Astrocyte (in vitro differentiated cells and primary cell): ENCODE measurements at regions not wholly inside any gene's neighbourhood (a gene's known extent, or its start where the extent isn't known, plus 50 kb on each side); places are given as distances from the start of the nearest gene placed in this dataset.

Experiments used
- DNase-seq: peaks from one replicate; pipeline ENCODE4 v3.0.0-alpha.2; 2010; ENCODE audit warnings: low read depth
- FAIRE-seq: peaks from 2 replicates; lab custom pipeline; 2011; peaks lifted over from hg19 to GRCh38; lab: Jason Lieb, UNC
- H2AFZ ChIP-seq: 2 replicates; pipeline ENCODE4 v1.6.0; 2012; ENCODE audit warnings: low read depth, low read length, inconsistent platforms
- H3K27ac ChIP-seq: 2 replicates; pipeline ENCODE4 v1.5.1; 2011; ENCODE audit warnings: low read depth, low read length, inconsistent platforms
- H3K27me3 ChIP-seq: 2 replicates; pipeline ENCODE4 v1.6.0; 2011; ENCODE audit warnings: low read length, inconsistent platforms; ENCODE audit not compliant: insufficient read depth
- H3K36me3 ChIP-seq: 2 replicates; pipeline ENCODE4 v1.5.1; 2011; ENCODE audit warnings: low read length, inconsistent platforms; ENCODE audit not compliant: insufficient read depth
- H3K4me1 ChIP-seq: 2 replicates; pipeline ENCODE4 v1.5.1; 2011; ENCODE audit warnings: low read length, inconsistent platforms; ENCODE audit not compliant: insufficient read depth
- H3K4me2 ChIP-seq: 2 replicates; pipeline ENCODE4 v1.6.0; 2012; ENCODE audit warnings: low read length, inconsistent platforms
- H3K4me3 ChIP-seq: 2 replicates; pipeline ENCODE4 v1.5.1; 2011; ENCODE audit warnings: low read depth, mild to moderate bottlenecking, low read length, inconsistent platforms; ENCODE audit not compliant: insufficient read depth
- H3K79me2 ChIP-seq: 2 replicates; pipeline ENCODE4 v1.6.0; 2012; ENCODE audit warnings: mild to moderate bottlenecking, low read length, inconsistent platforms; ENCODE audit not compliant: insufficient read depth
- H3K9ac ChIP-seq: 2 replicates; pipeline ENCODE4 v1.6.0; 2012; ENCODE audit warnings: mild to moderate bottlenecking, low read length, inconsistent platforms
- H3K9me3 ChIP-seq: 2 replicates; pipeline ENCODE4 v1.5.1; 2012; ENCODE audit warnings: low read depth, mild to moderate bottlenecking, low read length, inconsistent platforms; ENCODE audit not compliant: insufficient read depth
- H4K20me1 ChIP-seq: 2 replicates; pipeline ENCODE4 v1.6.0; 2012; ENCODE audit warnings: low read length, inconsistent platforms; ENCODE audit not compliant: insufficient read depth
- H3K27ac Mint-ChIP-seq: one replicate; pipeline ENCODE4 v1.8.0; 2021; ENCODE audit warnings: mild to moderate bottlenecking, mixed read lengths; ENCODE audit not compliant: unreplicated experiment
- H3K27me3 Mint-ChIP-seq: one replicate; pipeline ENCODE4 v1.8.0; 2021; ENCODE audit warnings: low read depth, mixed read lengths; ENCODE audit not compliant: unreplicated experiment
- H3K36me3 Mint-ChIP-seq: one replicate; pipeline ENCODE4 v1.8.0; 2021; ENCODE audit warnings: low read depth, mixed read lengths; ENCODE audit not compliant: unreplicated experiment
- H3K4me1 Mint-ChIP-seq: one replicate; pipeline ENCODE4 v1.8.0; 2021; ENCODE audit warnings: low read depth, mixed read lengths; ENCODE audit not compliant: unreplicated experiment
- H3K4me3 Mint-ChIP-seq: one replicate; pipeline ENCODE4 v1.8.0; 2021; ENCODE audit warnings: mild to moderate bottlenecking, moderate library complexity, mixed read lengths; ENCODE audit not compliant: unreplicated experiment
- H3K9me3 Mint-ChIP-seq: one replicate; pipeline ENCODE4 v1.8.0; 2021; ENCODE audit warnings: mild to moderate bottlenecking, mixed read lengths; ENCODE audit not compliant: unreplicated experiment
- EZH2 ChIP-seq: IDR thresholded peaks from 2 replicates; pipeline ENCODE4 v1.6.1; 2012; ENCODE audit warnings: mild to moderate bottlenecking, low read length, inconsistent platforms; ENCODE audit not compliant: insufficient read depth
- TF ChIP-seq, protein P1 (sequence below): IDR thresholded peaks from 2 replicates; pipeline ENCODE4 v1.5.1; 2011; ENCODE audit warnings: low read depth, mild to moderate bottlenecking, inconsistent platforms, low read length, moderate library complexity; ENCODE audit not compliant: insufficient read depth

- DNase-seq, result peak; percentile 12
- no peak overlapping the region for H3K4me2 ChIP-seq
- H3K27ac ChIP-seq, result no peak overlapping the region
- TF ChIP-seq EZH2, result no peak
- TF ChIP-seq, protein P1, sequence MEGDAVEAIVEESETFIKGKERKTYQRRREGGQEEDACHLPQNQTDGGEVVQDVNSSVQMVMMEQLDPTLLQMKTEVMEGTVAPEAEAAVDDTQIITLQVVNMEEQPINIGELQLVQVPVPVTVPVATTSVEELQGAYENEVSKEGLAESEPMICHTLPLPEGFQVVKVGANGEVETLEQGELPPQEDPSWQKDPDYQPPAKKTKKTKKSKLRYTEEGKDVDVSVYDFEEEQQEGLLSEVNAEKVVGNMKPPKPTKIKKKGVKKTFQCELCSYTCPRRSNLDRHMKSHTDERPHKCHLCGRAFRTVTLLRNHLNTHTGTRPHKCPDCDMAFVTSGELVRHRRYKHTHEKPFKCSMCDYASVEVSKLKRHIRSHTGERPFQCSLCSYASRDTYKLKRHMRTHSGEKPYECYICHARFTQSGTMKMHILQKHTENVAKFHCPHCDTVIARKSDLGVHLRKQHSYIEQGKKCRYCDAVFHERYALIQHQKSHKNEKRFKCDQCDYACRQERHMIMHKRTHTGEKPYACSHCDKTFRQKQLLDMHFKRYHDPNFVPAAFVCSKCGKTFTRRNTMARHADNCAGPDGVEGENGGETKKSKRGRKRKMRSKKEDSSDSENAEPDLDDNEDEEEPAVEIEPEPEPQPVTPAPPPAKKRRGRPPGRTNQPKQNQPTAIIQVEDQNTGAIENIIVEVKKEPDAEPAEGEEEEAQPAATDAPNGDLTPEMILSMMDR, result no peak
- H3K36me3 ChIP-seq, result no peaks in the 10 kb centered on the region
- peak overlapping the region; percentile 16 for H3K27ac Mint-ChIP-seq
- no peaks in the 10 kb centered on the region for H3K79me2 ChIP-seq
- no peaks in the 10 kb centered on the region for H4K20me1 ChIP-seq
- no peak overlapping the region for H3K4me3 ChIP-seq
- H3K27me3 Mint-ChIP-seq, result no peaks in the 10 kb centered on the region
- H3K27me3 ChIP-seq, result no peaks in the 10 kb centered on the region
- no peaks in the 10 kb centered on the region for H3K36me3 Mint-ChIP-seq
- FAIRE-seq, result no peak
- no peak overlapping the region for H2AFZ ChIP-seq
- H3K4me1 ChIP-seq, result no peaks in the 10 kb centered on the region
- no peak overlapping the region for H3K4me3 Mint-ChIP-seq
- peaks cover 24% of the 10 kb centered on the region for H3K4me1 Mint-ChIP-seq
- no peaks in the 10 kb centered on the region for H3K9me3 ChIP-seq
- H3K9ac ChIP-seq, result no peak overlapping the region
- peaks cover 5% of the 10 kb centered on the region for H3K9me3 Mint-ChIP-seq
These were observed 226.0 kb upstream of the DMAC1 start for GRCh38 chr9:8025551-8025950.

DNA sequence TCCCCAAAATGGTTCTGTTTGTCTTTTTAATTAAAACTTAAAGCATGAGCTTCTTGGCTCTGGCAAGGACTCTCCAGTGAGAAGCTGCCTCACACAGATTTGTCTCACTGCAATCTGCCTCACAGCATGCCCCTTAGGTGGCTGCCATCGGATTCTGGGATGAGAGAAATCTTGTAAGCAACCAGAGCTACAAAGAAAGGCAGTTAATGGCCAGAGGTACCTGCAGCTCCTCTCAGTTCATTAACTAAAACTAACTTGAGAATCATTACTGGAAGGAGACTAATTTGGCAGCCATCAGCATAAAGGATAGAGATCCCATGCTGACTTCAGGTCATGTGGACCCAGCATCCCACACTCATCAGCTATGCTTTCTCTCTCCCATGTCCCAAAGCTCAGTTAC lies 220.6 kb upstream of the DMAC1 start:
- DNase-seq (no peak), FAIRE-seq (no peak)
- Mint-ChIP-seq H3K4me3 (no peak overlapping the region), H3K9me3 (peaks cover 5% of the 10 kb centered on the region), H3K27me3 (no peaks in the 10 kb centered on the region), H3K27ac (no peak overlapping the region), H3K36me3 (no peaks in the 10 kb centered on the region), H3K4me1 (peaks cover 4% of the 10 kb centered on the region)
- H2AFZ ChIP-seq, result no peak overlapping the region
- no peak for TF ChIP-seq EZH2
- TF ChIP-seq, protein P1, result no peak
- H3K27ac ChIP-seq, result no peak overlapping the region
- no peaks in the 10 kb centered on the region for H3K36me3 ChIP-seq
- no peaks in the 10 kb centered on the region for H3K79me2 ChIP-seq
- no peaks in the 10 kb centered on the region for H3K9me3 ChIP-seq
- H3K27me3 ChIP-seq, result no peaks in the 10 kb centered on the region
- no peak overlapping the region for H3K9ac ChIP-seq
- no peak overlapping the region for H3K4me3 ChIP-seq
- H3K4me2 ChIP-seq, result no peak overlapping the region
- H4K20me1 ChIP-seq, result no peaks in the 10 kb centered on the region
- H3K4me1 ChIP-seq, result no peaks in the 10 kb centered on the region

DNA sequence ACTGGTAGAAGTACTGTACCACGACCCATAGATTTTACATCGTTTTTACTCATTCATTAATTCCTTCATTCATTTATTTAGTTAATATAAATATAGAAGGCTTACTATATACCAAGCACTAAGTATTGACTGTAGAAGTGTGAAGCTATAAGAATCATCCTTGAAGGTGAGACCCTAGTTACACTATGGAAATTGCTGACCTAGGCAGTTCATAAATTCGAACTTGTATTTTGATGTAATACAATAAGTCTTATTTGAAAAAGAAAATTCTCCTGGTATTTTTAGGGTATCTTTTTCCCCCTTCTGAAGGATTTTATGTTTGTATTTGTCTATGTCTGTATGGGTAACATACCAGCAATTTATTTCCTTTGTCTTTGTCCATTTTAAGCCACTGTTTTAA lies 220.1 kb upstream of the DMAC1 start:
- Histone ChIP-seq H2AFZ (no peak overlapping the region), H3K4me1 (no peaks in the 10 kb centered on the region), H3K9ac (no peak overlapping the region), H3K9me3 (no peaks in the 10 kb centered on the region), H4K20me1 (no peaks in the 10 kb centered on the region), H3K4me2 (no peak overlapping the region), H3K79me2 (no peaks in the 10 kb centered on the region), H3K27me3 (no peaks in the 10 kb centered on the region), H3K36me3 (no peaks in the 10 kb centered on the region), H3K27ac (no peak overlapping the region), H3K4me3 (no peak overlapping the region)
- no peak for DNase-seq
- H3K36me3 Mint-ChIP-seq, result no peaks in the 10 kb centered on the region
- TF ChIP-seq EZH2, result no peak
- TF ChIP-seq, protein P1, result no peak
- H3K27ac Mint-ChIP-seq, result no peak overlapping the region
- no peak for FAIRE-seq
- no peaks in the 10 kb centered on the region for H3K27me3 Mint-ChIP-seq
- no peak overlapping the region for H3K4me3 Mint-ChIP-seq
- H3K9me3 Mint-ChIP-seq, result peaks cover 5% of the 10 kb centered on the region
- H3K4me1 Mint-ChIP-seq, result no peaks in the 10 kb centered on the region
